SK-N-SH (cell line): ENCODE measurements at regions not wholly inside any gene's neighbourhood (a gene's known extent, or its start where the extent isn't known, plus 50 kb on each side); places are given as distances from the start of the nearest gene placed in this dataset.
"Not testable (repeated sequence)": the region's sequence is repeated elsewhere in the genome, so short reads cannot be mapped to it uniquely, and the experiment has no call there.

Experiments
- CTCF ChIA-PET: fragments of 300-600, 350-600 bp; formaldehyde crosslinking; extraction: SDS; loops from one replicate; lab custom pipeline; 2021; lab: Yijun Ruan, JAX
- POLR2A ChIA-PET: fragments of 350-600 bp; sonication (Branson Sonifier 250); formaldehyde crosslinking; extraction: SDS; loops from one replicate; lab custom pipeline; 2020; ENCODE audit warnings: antibody characterized with exemption, inconsistent platforms; lab: Yijun Ruan, JAX
- DNase-seq: peaks from one replicate; pipeline ENCODE4 v3.0.0; 2012
- H2AFZ ChIP-seq: fragments of 200-600 bp; sonication (generic); 2 replicates; pipeline ENCODE4 v1.8.1; 2016; ENCODE audit warnings: antibody characterized with exemption, mild to moderate bottlenecking, low read depth
- H3F3A ChIP-seq: fragments of 200-600 bp; sonication (generic); replicated peaks from 2 replicates; pipeline ENCODE3; 2016; ENCODE audit warnings: antibody characterized with exemption, mild to moderate bottlenecking; ENCODE audit not compliant: insufficient read depth
- H3K27ac ChIP-seq, 2 experiments: fragments of 200-500 bp in 1 of 2; fragments of 200-600 bp in 1 of 2; sonication (Bioruptor generic) in 1 of 2; sonication (generic), shearing (Covaris generic) in 1 of 2; 2 replicates each; pipeline versions ENCODE4 v1.5.1 to v1.6.1; 2014 to 2016; ENCODE audit warnings: low read depth in 2 of 2, inconsistent platforms in 1 of 2, low read length in 1 of 2, mild to moderate bottlenecking in 1 of 2, mixed read lengths in 1 of 2
- H3K27me3 ChIP-seq: fragments of 200-600 bp; sonication (generic), shearing (Covaris generic); 2 replicates; pipeline ENCODE4 v1.6.1; 2016; ENCODE audit warnings: mixed run types; ENCODE audit not compliant: insufficient read depth
- H3K36me3 ChIP-seq, 2 experiments: fragments of 200-500 bp in 1 of 2; fragments of 200-600 bp in 1 of 2; sonication (Bioruptor generic) in 1 of 2; sonication (generic) in 1 of 2; replicated peaks in 1 of 2; 2 replicates each; pipeline versions ENCODE3 to v1.5.1; 2014 to 2016; ENCODE audit warnings: low read length in 1 of 2, mild to moderate bottlenecking in 1 of 2; ENCODE audit not compliant: insufficient read depth in 2 of 2, control insufficient read depth in 1 of 2
- H3K4me1 ChIP-seq, 2 experiments: fragments of 200-500 bp in 1 of 2; fragments of 200-600 bp in 1 of 2; sonication (Bioruptor generic) in 1 of 2; sonication (generic), shearing (Covaris generic) in 1 of 2; 2 replicates each; pipeline versions ENCODE4 v1.5.1 to v1.6.1; 2014 to 2016; ENCODE audit warnings: low read depth in 1 of 2, low read length in 1 of 2, mixed run types in 1 of 2; ENCODE audit not compliant: insufficient read depth in 2 of 2, control insufficient read depth in 1 of 2
- H3K4me2 ChIP-seq: fragments of 200-600 bp; sonication (generic), shearing (Covaris generic); 2 replicates; pipeline ENCODE4 v1.6.1; 2017; ENCODE audit warnings: mixed run types
- H3K4me3 ChIP-seq, 2 experiments: fragments of 200-500 bp in 1 of 2; fragments of 200-600 bp in 1 of 2; sonication (Bioruptor generic) in 1 of 2; sonication (generic), shearing (Covaris generic) in 1 of 2; 2 replicates each; pipeline versions ENCODE4 v1.5.1 to v1.8.1; 2014 to 2016; ENCODE audit warnings: low read depth in 2 of 2, inconsistent platforms in 1 of 2, low read length in 1 of 2, mild to moderate bottlenecking in 1 of 2, mixed read lengths in 1 of 2, moderate library complexity in 1 of 2
- H3K79me2 ChIP-seq: fragments of 200-600 bp; sonication (generic); 2 replicates; pipeline ENCODE4 v1.8.1; 2017; ENCODE audit warnings: mild to moderate bottlenecking; ENCODE audit not compliant: insufficient read depth
- H3K9ac ChIP-seq: fragments of 200-600 bp; sonication (generic); 2 replicates; pipeline ENCODE4 v1.6.1; 2017; ENCODE audit warnings: mixed run types
- H3K9me2 ChIP-seq: fragments of 200-600 bp; sonication (generic); 2 replicates; pipeline ENCODE4 v1.6.1; 2017; ENCODE audit warnings: mixed run types
- H3K9me3 ChIP-seq: fragments of 200-600 bp; sonication (generic); 2 replicates; pipeline ENCODE4 v1.6.1; 2017; ENCODE audit warnings: mixed run types, mild to moderate bottlenecking, moderate library complexity
- H4K20me1 ChIP-seq: fragments of 200-600 bp; sonication (generic); 2 replicates; pipeline ENCODE4 v1.6.1; 2017; ENCODE audit warnings: mild to moderate bottlenecking, mixed run types; ENCODE audit not compliant: insufficient read depth
- EP300 ChIP-seq, 2 experiments: IDR thresholded peaks; 2 replicates each; pipeline versions ENCODE4 v1.4.0 to v1.6.1; 2012; ENCODE audit warnings: borderline replicate concordance in 1 of 2, low read depth in 1 of 2, low read length in 1 of 2
- FOSL2 ChIP-seq: IDR thresholded peaks from 2 replicates; pipeline ENCODE4 v1.4.0; 2012; ENCODE audit warnings: low read depth, mild to moderate bottlenecking, moderate library complexity, borderline replicate concordance
- GATA2 ChIP-seq: sonication (generic); formaldehyde crosslinking; IDR thresholded peaks from 2 replicates; pipeline ENCODE4 v1.5.0; 2020; ENCODE audit warnings: mild to moderate bottlenecking, missing genetic modification reagents
- IRF3 ChIP-seq: fragments of 150-350 bp; IDR thresholded peaks from 2 replicates; pipeline ENCODE4 v1.6.1; 2016; ENCODE audit warnings: mild to moderate bottlenecking, low read depth, low read length
- MAX ChIP-seq: IDR thresholded peaks from 2 replicates; pipeline ENCODE4 v1.4.0; 2012; ENCODE audit warnings: low read depth
- MEF2A ChIP-seq: IDR thresholded peaks from 2 replicates; pipeline ENCODE4 v1.4.0; 2012; ENCODE audit warnings: low read depth, borderline replicate concordance
- NRF1 ChIP-seq: IDR thresholded peaks from 2 replicates; pipeline ENCODE4 v1.6.1; 2012; ENCODE audit warnings: low read depth, mild to moderate bottlenecking, low read length
- PBX3 ChIP-seq: IDR thresholded peaks from 2 replicates; pipeline ENCODE4; 2012
- RAD21 ChIP-seq: IDR thresholded peaks from 2 replicates; pipeline ENCODE4 v1.6.1; 2012; ENCODE audit warnings: mild to moderate bottlenecking, low read length
- RCOR1 ChIP-seq: fragments of 150-350 bp; IDR thresholded peaks from 2 replicates; pipeline ENCODE4 v1.6.1; 2017; ENCODE audit warnings: antibody characterized with exemption, low read length
- TAF1 ChIP-seq: IDR thresholded peaks from 2 replicates; pipeline ENCODE4 v1.6.1; 2012; ENCODE audit warnings: low read depth, mild to moderate bottlenecking, low read length, moderate library complexity, borderline replicate concordance
- TCF12 ChIP-seq: IDR thresholded peaks from 2 replicates; pipeline ENCODE4 v1.4.0; 2012
- TEAD4 ChIP-seq: IDR thresholded peaks from 2 replicates; pipeline ENCODE4 v1.4.0; 2012; ENCODE audit warnings: mild to moderate bottlenecking, borderline replicate concordance; ENCODE audit not compliant: insufficient read depth
- WGBS: methylation state at CpG from one replicate; pipeline ENCODE4 v1.1.6; 2017; ENCODE audit warnings: low lambda C conversion rate; 5-methylcytosine and 5-hydroxymethylcytosine counted together
- TF ChIP-seq, protein P1 (sequence below): fragments of 200-600 bp; sonication (generic); IDR thresholded peaks from 2 replicates; pipeline ENCODE4 v1.6.1; 2017; ENCODE audit warnings: antibody characterized with exemption, mild to moderate bottlenecking, moderate library complexity
- TF ChIP-seq, protein P2 (sequence below): IDR thresholded peaks from 2 replicates; pipeline ENCODE4 v1.4.0; 2012; ENCODE audit warnings: low read depth, borderline replicate concordance

GRCh38 chrX:64698317-64698716 is 277.9 kb downstream of the ZC4H2 start:
- ChIA-PET POLR2A (no interaction called here), CTCF (no interaction called here)
- Histone ChIP-seq H3F3A (no peaks in the 10 kb centered on the region), H3K79me2 (no peaks in the 10 kb centered on the region), H3K4me3 (no peak overlapping the region), H3K9me3 (no peaks in the 10 kb centered on the region), H3K27ac (no peak overlapping the region), H3K27me3 (no peaks in the 10 kb centered on the region), H3K9ac (no peak overlapping the region), H3K4me1 (no peaks in the 10 kb centered on the region), H3K36me3 (no peaks in the 10 kb centered on the region), H4K20me1 (no peaks in the 10 kb centered on the region), H2AFZ (no peak overlapping the region), H3K4me2 (no peak overlapping the region), H3K9me2 (no peaks in the 10 kb centered on the region)
- TF ChIP-seq TCF12 (no peak), PBX3 (no peak), EP300 (IDR thresholded peaks at IDR 0.05; ENCODE audit: borderline replicate concordance in 1 of 2, low read depth in 1 of 2, low read length in 1 of 2) (no peak), MEF2A (no peak), GATA2 (CRISPR knock-in tag) (no peak), RAD21 (no peak)
- 0% methylated on average over 9 of the region's 9 CpGs for WGBS
- no peak for DNase-seq

- H3K36me3 ChIP-seq, H3K9me3 ChIP-seq, H3K27me3 ChIP-seq, POLR2A ChIA-PET, H4K20me1 ChIP-seq, H3K9me2 ChIP-seq, H3K4me1 ChIP-seq, H3K9ac ChIP-seq, H3F3A ChIP-seq, H3K4me3 ChIP-seq, H2AFZ ChIP-seq, CTCF ChIA-PET, H3K79me2 ChIP-seq, H3K4me2 ChIP-seq, DNase-seq, H3K27ac ChIP-seq: not testable (repeated sequence)
- 0% methylated on average over 6 of the region's 7 CpGs for WGBS
Measured at GRCh38 chrX:64695372-64695771, 280.9 kb downstream of the ZC4H2 start.

GRCh38 chrX:64662876-64663275 is 267.6 kb upstream of the MTMR8 start:
- WGBS = 0% methylated on average over 1 of the region's 1 CpG
- Histone ChIP-seq H3K4me2 (no peak overlapping the region), H3K9me2 (no peaks in the 10 kb centered on the region), H3K9ac (no peak overlapping the region), H3F3A (no peaks in the 10 kb centered on the region), H4K20me1 (no peaks in the 10 kb centered on the region), H3K79me2 (no peaks in the 10 kb centered on the region), H3K4me1 (no peaks in the 10 kb centered on the region), H3K9me3 (no peaks in the 10 kb centered on the region), H3K27ac (no peak overlapping the region), H3K4me3 (no peak overlapping the region), H3K27me3 (no peaks in the 10 kb centered on the region), H3K36me3 (no peaks in the 10 kb centered on the region), H2AFZ (no peak overlapping the region)
- ChIA-PET CTCF (no interaction called here), POLR2A (no interaction called here)
- DNase-seq = no peak
- TF ChIP-seq RCOR1 (no peak), IRF3 (no peak), FOSL2 (no peak), EP300 (IDR thresholded peaks at IDR 0.05; ENCODE audit: borderline replicate concordance in 1 of 2, low read depth in 1 of 2, low read length in 1 of 2) (no peak), NRF1 (no peak), MAX (no peak), MEF2A (no peak), PBX3 (no peak), TEAD4 (no peak), TAF1 (no peak)
- TF ChIP-seq, protein P1, sequence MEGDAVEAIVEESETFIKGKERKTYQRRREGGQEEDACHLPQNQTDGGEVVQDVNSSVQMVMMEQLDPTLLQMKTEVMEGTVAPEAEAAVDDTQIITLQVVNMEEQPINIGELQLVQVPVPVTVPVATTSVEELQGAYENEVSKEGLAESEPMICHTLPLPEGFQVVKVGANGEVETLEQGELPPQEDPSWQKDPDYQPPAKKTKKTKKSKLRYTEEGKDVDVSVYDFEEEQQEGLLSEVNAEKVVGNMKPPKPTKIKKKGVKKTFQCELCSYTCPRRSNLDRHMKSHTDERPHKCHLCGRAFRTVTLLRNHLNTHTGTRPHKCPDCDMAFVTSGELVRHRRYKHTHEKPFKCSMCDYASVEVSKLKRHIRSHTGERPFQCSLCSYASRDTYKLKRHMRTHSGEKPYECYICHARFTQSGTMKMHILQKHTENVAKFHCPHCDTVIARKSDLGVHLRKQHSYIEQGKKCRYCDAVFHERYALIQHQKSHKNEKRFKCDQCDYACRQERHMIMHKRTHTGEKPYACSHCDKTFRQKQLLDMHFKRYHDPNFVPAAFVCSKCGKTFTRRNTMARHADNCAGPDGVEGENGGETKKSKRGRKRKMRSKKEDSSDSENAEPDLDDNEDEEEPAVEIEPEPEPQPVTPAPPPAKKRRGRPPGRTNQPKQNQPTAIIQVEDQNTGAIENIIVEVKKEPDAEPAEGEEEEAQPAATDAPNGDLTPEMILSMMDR = no peak
- TF ChIP-seq, protein P2, sequence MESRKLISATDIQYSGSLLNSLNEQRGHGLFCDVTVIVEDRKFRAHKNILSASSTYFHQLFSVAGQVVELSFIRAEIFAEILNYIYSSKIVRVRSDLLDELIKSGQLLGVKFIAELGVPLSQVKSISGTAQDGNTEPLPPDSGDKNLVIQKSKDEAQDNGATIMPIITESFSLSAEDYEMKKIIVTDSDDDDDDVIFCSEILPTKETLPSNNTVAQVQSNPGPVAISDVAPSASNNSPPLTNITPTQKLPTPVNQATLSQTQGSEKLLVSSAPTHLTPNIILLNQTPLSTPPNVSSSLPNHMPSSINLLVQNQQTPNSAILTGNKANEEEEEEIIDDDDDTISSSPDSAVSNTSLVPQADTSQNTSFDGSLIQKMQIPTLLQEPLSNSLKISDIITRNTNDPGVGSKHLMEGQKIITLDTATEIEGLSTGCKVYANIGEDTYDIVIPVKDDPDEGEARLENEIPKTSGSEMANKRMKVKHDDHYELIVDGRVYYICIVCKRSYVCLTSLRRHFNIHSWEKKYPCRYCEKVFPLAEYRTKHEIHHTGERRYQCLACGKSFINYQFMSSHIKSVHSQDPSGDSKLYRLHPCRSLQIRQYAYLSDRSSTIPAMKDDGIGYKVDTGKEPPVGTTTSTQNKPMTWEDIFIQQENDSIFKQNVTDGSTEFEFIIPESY = no peak
